ENCODE measurements at regions not wholly inside any gene's neighbourhood (a gene's known extent, or its start where the extent isn't known, plus 50 kb on each side); places are given as distances from the start of the nearest gene placed in this dataset.
A peak's percentile ranks its signal among the peaks of the same experiment; 100 is the strongest.

GRCh38 chr10:47243791-47244190 is 56.2 kb upstream of the GDF10 start:
- Histone ChIP-seq H3K9me3 (no peaks in the 10 kb centered on the region), H3K36me3 (no peaks in the 10 kb centered on the region), H3K4me1 (no peaks in the 10 kb centered on the region), H3K4me3 (no peak overlapping the region), H3K27me3 (no peaks in the 10 kb centered on the region), H3K27ac (no peak overlapping the region)
- intact Hi-C loops (cut with DNase I; ENCODE audit: low total_unique reads) = no loop called here
- TF ChIP-seq EP300 (IDR thresholded peaks at IDR 0.05; ENCODE audit: low read depth) (no peak), CTCF (IDR thresholded peaks at IDR 0.05) (no peak), POLR2A (IDR thresholded peaks at IDR 0.05) (no peak), POLR2AphosphoS5 (IDR thresholded peaks at IDR 0.05) (no peak)
- WGBS, 2 donors (ENCODE audit: low coverage in 1 of 2) = 68% methylated on average over 4 of the region's 4 CpGs; no CpG with 5 or more reads in 1 of the 2 donors
- DNase-seq = peak; percentile 6
- in situ Hi-C loops (cut with MboI; ENCODE audit: low pct_ligation_motif_present in 1 of 4, low pct_unique_long_range_greater_than_20kb in 1 of 4, low sequenced_read_pairs in 3 of 4) = no loop called here

GRCh38 chr10:47244560-47245500 is 55.2 kb upstream of the GDF10 start:
- H3K36me3 ChIP-seq = no peaks in the 10 kb centered on the region
- H3K4me3 ChIP-seq = no peak overlapping the region
- in situ Hi-C loops (cut with MboI; ENCODE audit: low pct_ligation_motif_present in 1 of 4, low pct_unique_long_range_greater_than_20kb in 1 of 4, low sequenced_read_pairs in 3 of 4) (no loop called here), intact Hi-C loops (cut with DNase I; ENCODE audit: low total_unique reads) (no loop called here)
- 86 to 100% methylated on average over 1 to 13 of the region's 15 CpGs for WGBS, 2 donors (ENCODE audit: low coverage in 1 of 2)
- H3K4me1 ChIP-seq = no peaks in the 10 kb centered on the region
- no peak for TF ChIP-seq POLR2A (IDR thresholded peaks at IDR 0.05)
- TF ChIP-seq POLR2AphosphoS5 (IDR thresholded peaks at IDR 0.05) = no peak
- TF ChIP-seq CTCF (IDR thresholded peaks at IDR 0.05) = no peak
- TF ChIP-seq EP300 (IDR thresholded peaks at IDR 0.05; ENCODE audit: low read depth) = no peak
- peak; percentile 2 for DNase-seq
- H3K27ac ChIP-seq = no peak overlapping the region
- no peaks in the 10 kb centered on the region for H3K27me3 ChIP-seq
- no peaks in the 10 kb centered on the region for H3K9me3 ChIP-seq

GRCh38 chr10:47245731-47246350 is 54.2 kb upstream of the GDF10 start:
- Histone ChIP-seq H3K4me1 (no peaks in the 10 kb centered on the region), H3K27ac (no peak overlapping the region), H3K27me3 (no peaks in the 10 kb centered on the region), H3K4me3 (no peak overlapping the region), H3K9me3 (no peaks in the 10 kb centered on the region), H3K36me3 (no peaks in the 10 kb centered on the region)
- in situ Hi-C loops (cut with MboI; ENCODE audit: low pct_ligation_motif_present in 1 of 4, low pct_unique_long_range_greater_than_20kb in 1 of 4, low sequenced_read_pairs in 3 of 4) (no loop called here), intact Hi-C loops (cut with DNase I; ENCODE audit: low total_unique reads) (no loop called here)
- DNase-seq = peak; percentile 1
- 83% methylated on average over 6 of the region's 6 CpGs; no CpG with 5 or more reads in 1 of the 2 donors for WGBS, 2 donors (ENCODE audit: low coverage in 1 of 2)
- TF ChIP-seq EP300 (IDR thresholded peaks at IDR 0.05; ENCODE audit: low read depth) = no peak

GRCh38 chr10:47246406-47247147 is 53.4 kb upstream of the GDF10 start:
- intact Hi-C loops (cut with DNase I; ENCODE audit: low total_unique reads) (no loop called here), in situ Hi-C loops (cut with MboI; ENCODE audit: low pct_ligation_motif_present in 1 of 4, low pct_unique_long_range_greater_than_20kb in 1 of 4, low sequenced_read_pairs in 3 of 4) (no loop called here)
- H3K27ac ChIP-seq = no peak overlapping the region
- no peaks in the 10 kb centered on the region for H3K9me3 ChIP-seq
- no peaks in the 10 kb centered on the region for H3K4me1 ChIP-seq
- no peaks in the 10 kb centered on the region for H3K27me3 ChIP-seq
- DNase-seq = peak; percentile 3
- TF ChIP-seq CTCF (IDR thresholded peaks at IDR 0.05) (no peak), POLR2A (IDR thresholded peaks at IDR 0.05) (no peak), EP300 (IDR thresholded peaks at IDR 0.05; ENCODE audit: low read depth) (no peak), POLR2AphosphoS5 (IDR thresholded peaks at IDR 0.05) (no peak)
- H3K36me3 ChIP-seq = no peaks in the 10 kb centered on the region
- H3K4me3 ChIP-seq = no peak overlapping the region
- WGBS, 2 donors (ENCODE audit: low coverage in 1 of 2) = 89% methylated on average over 6 of the region's 6 CpGs; no CpG with 5 or more reads in 1 of the 2 donors
